ENCODE measurements at regions not wholly inside any gene's neighbourhood (a gene's known extent, or its start where the extent isn't known, plus 50 kb on each side); places are given as distances from the start of the nearest gene placed in this dataset.

- Histone ChIP-seq H3K4me1 (ENCODE audit: control insufficient read depth, extremely low read depth, insufficient read depth, low read length) (no peaks in the 10 kb centered on the region), H3K9me1 (replicated peaks; ENCODE audit: control insufficient read depth, extremely low read depth, insufficient read depth, low read length) (no peaks in the 10 kb centered on the region), H3K27ac (ENCODE audit: insufficient read depth, low read depth, low read length) (no peak overlapping the region), H3K27me3 (ENCODE audit: control insufficient read depth in 2 of 2, insufficient read depth in 2 of 2, low read length in 2 of 2) (no peaks in the 10 kb centered on the region), H3K36me3 (ENCODE audit: control insufficient read depth in 2 of 2, extremely low read depth in 1 of 2, insufficient read depth in 2 of 2, low read length in 2 of 2) (no peaks in the 10 kb centered on the region), H3K9ac (replicated peaks; ENCODE audit: extremely low read depth, insufficient read depth, low read length) (no peak overlapping the region), H3K4me3 (replicated peaks in 1 of 3; ENCODE audit: insufficient read depth in 1 of 3, low read depth in 1 of 3, low read length in 3 of 3) (no peak overlapping the region), H3K79me2 (ENCODE audit: control insufficient read depth, insufficient read depth, low read length) (no peaks in the 10 kb centered on the region), H3K4me2 (ENCODE audit: insufficient read depth, low read length) (no peak overlapping the region), H2AFZ (ENCODE audit: low read depth, low read length) (no peak overlapping the region), H4K20me1 (replicated peaks; ENCODE audit: control insufficient read depth, extremely low read depth, insufficient read depth, low read length) (no peaks in the 10 kb centered on the region), H3K9me3 (replicated peaks; ENCODE audit: control insufficient read depth, insufficient read depth, low read length) (peaks cover 2% of the 10 kb centered on the region)
- POLR2A ChIA-PET, result no interaction called here
- DNase-seq (ENCODE audit: low read depth, low spot score) (no peak), FAIRE-seq (no peak)
- BruUV-seq (replicated peaks), result no TSS peak
- dilution Hi-C loops (cut with MboI; ENCODE audit: extremely low pct_ligation_motif_present, low sequenced_read_pairs), result no loop called here
- intact Hi-C loops (cut with micrococcal nuclease), result no loop called here
- CTCF ChIA-PET, result no interaction called here
- TF ChIP-seq EZH2 (IDR thresholded peaks at IDR 0.05; ENCODE audit: borderline replicate concordance, low read depth, low read length, severe bottlenecking), result no peak
- no peak for TF ChIP-seq MYC (IDR thresholded peaks at IDR 0.05; ENCODE audit: low read depth, low read length)
- no peak for TF ChIP-seq JUN (IDR thresholded peaks at IDR 0.05; ENCODE audit: borderline replicate concordance, insufficient read depth, insufficient read length, low read depth)
- TF ChIP-seq MAX (IDR thresholded peaks at IDR 0.05; ENCODE audit: insufficient read depth, insufficient read length), result no peak
- no peak for TF ChIP-seq FOS (IDR thresholded peaks at IDR 0.05; ENCODE audit: borderline replicate concordance, insufficient read depth, low read length)
- no peak for TF ChIP-seq POLR2A (IDR thresholded peaks at IDR 0.05; ENCODE audit: low read depth, low read length)
- TF ChIP-seq POLR2AphosphoS5 (IDR thresholded peaks at IDR 0.05; ENCODE audit: insufficient read depth, low read depth, low read length), result no peak
- TF ChIP-seq GATA2 (IDR thresholded peaks at IDR 0.05; ENCODE audit: insufficient read depth, insufficient read length, low read depth, low read length), result no peak
- TF ChIP-seq CTCF (IDR thresholded peaks at IDR 0.05; ENCODE audit: extremely low read depth in 1 of 2, insufficient read depth in 1 of 2, low read depth in 1 of 2, low read length in 2 of 2), result no peak
Observed at GRCh38 chr13:55660851-55661250, 1479.9 kb upstream of the PRR20A start.
